GM23338 (cell line): ENCODE measurements at regions not wholly inside any gene's neighbourhood (a gene's known extent, or its start where the extent isn't known, plus 50 kb on each side); places are given as distances from the start of the nearest gene placed in this dataset.
A peak's percentile ranks its signal among the peaks of the same experiment; 100 is the strongest.

Experiments
- ATAC-seq: fragments of 200-7000 bp; cut with Tn5 transposase; 3 replicates; pipeline ENCODE4 v1.9.1; 2020
- DNase-seq: peaks from one replicate; pipeline ENCODE4 v3.0.0-alpha.2; 2015; ENCODE audit warnings: low spot score
- H2AFZ ChIP-seq: fragments of 200-600 bp; sonication (generic); 2 replicates; pipeline ENCODE4 v1.8.0; 2016; ENCODE audit warnings: antibody characterized with exemption, mild to moderate bottlenecking, moderate library complexity
- H3F3A ChIP-seq: fragments of 200-600 bp; sonication (generic); replicated peaks from 2 replicates; pipeline ENCODE4 v1.8.0; 2017; ENCODE audit warnings: antibody characterized with exemption, mixed run types, low read depth
- H3K27ac ChIP-seq: fragments of 200-600 bp; sonication (generic); 2 replicates; pipeline ENCODE4 v1.6.1; 2016; ENCODE audit warnings: low read depth
- H3K27me3 ChIP-seq: fragments of 200-600 bp; sonication (generic); 2 replicates; pipeline ENCODE4 v1.8.0; 2016; ENCODE audit warnings: mild to moderate bottlenecking, mixed run types, moderate library complexity; ENCODE audit not compliant: insufficient read depth
- H3K36me3 ChIP-seq: fragments of 200-600 bp; sonication (generic); 2 replicates; pipeline ENCODE4 v1.8.0; 2016; ENCODE audit warnings: mild to moderate bottlenecking; ENCODE audit not compliant: insufficient read depth
- H3K4me1 ChIP-seq: fragments of 200-600 bp; sonication (generic); 2 replicates; pipeline ENCODE4 v1.8.0; 2016; ENCODE audit warnings: mild to moderate bottlenecking, moderate library complexity; ENCODE audit not compliant: insufficient read depth
- H3K4me2 ChIP-seq: fragments of 200-600 bp; sonication (generic); 2 replicates; pipeline ENCODE4 v1.7.1; 2017; ENCODE audit warnings: mixed run types
- H3K4me3 ChIP-seq: fragments of 200-600 bp; sonication (generic); 2 replicates; pipeline ENCODE4 v1.6.1; 2016; ENCODE audit warnings: mixed run types
- H3K79me2 ChIP-seq: fragments of 200-600 bp; sonication (generic); replicated peaks from 2 replicates; pipeline ENCODE4 v1.8.0; 2017; ENCODE audit warnings: mild to moderate bottlenecking; ENCODE audit not compliant: insufficient read depth
- H3K9me2 ChIP-seq: fragments of 200-600 bp; sonication (generic); 2 replicates; pipeline ENCODE4 v1.8.0; 2017; ENCODE audit not compliant: insufficient read depth
- H4K20me1 ChIP-seq: fragments of 200-600 bp; sonication (generic); replicated peaks from 2 replicates; pipeline ENCODE4 v1.8.0; 2017; ENCODE audit warnings: mild to moderate bottlenecking; ENCODE audit not compliant: insufficient read depth
- H3K27ac Mint-ChIP-seq: 2 replicates; pipeline ENCODE4 v1.8.0; 2020; ENCODE audit warnings: inconsistent platforms, mild to moderate bottlenecking, moderate library complexity, mixed read lengths
- H3K27me3 Mint-ChIP-seq: 3 replicates; pipeline ENCODE4 v1.8.0; 2022; ENCODE audit warnings: low read depth, mild to moderate bottlenecking, moderate library complexity, mixed read lengths, inconsistent platforms; ENCODE audit not compliant: insufficient read depth, poor library complexity
- H3K36me3 Mint-ChIP-seq: 3 replicates; pipeline ENCODE4 v1.8.0; 2021; ENCODE audit warnings: low read depth, mild to moderate bottlenecking, inconsistent platforms, moderate library complexity, mixed read lengths
- H3K4me1 Mint-ChIP-seq: 3 replicates; pipeline ENCODE4 v1.8.0; 2020; ENCODE audit warnings: mild to moderate bottlenecking, inconsistent platforms, mixed read lengths
- H3K4me3 Mint-ChIP-seq: 3 replicates; pipeline ENCODE4 v1.8.0; 2021; ENCODE audit warnings: moderate library complexity, mild to moderate bottlenecking, inconsistent platforms, mixed read lengths
- H3K9me3 Mint-ChIP-seq: 3 replicates; pipeline ENCODE4 v1.8.0; 2020; ENCODE audit warnings: moderate library complexity, mild to moderate bottlenecking, inconsistent platforms, mixed read lengths
- CREB1 ChIP-seq: fragments of 250-450 bp; sonication (Bioruptor Pico); IDR thresholded peaks from 2 replicates; pipeline ENCODE4 v1.5.0; 2020; ENCODE audit warnings: low read depth, mild to moderate bottlenecking, moderate library complexity
- EZH2 ChIP-seq: fragments of 200-600 bp; sonication (generic); IDR thresholded peaks from one replicate; pipeline ENCODE4 v1.8.0; 2017; ENCODE audit warnings: antibody characterized with exemption, mild to moderate bottlenecking, low read depth; ENCODE audit not compliant: unreplicated experiment
- EZH2phosphoT487 ChIP-seq: fragments of 200-600 bp; sonication (generic); IDR thresholded peaks from one replicate; pipeline ENCODE4 v1.8.1; 2018; ENCODE audit warnings: antibody characterized with exemption; ENCODE audit not compliant: unreplicated experiment
- JUNB ChIP-seq: IDR thresholded peaks from one replicate; pipeline ENCODE4 v1.6.1; 2016; ENCODE audit warnings: antibody characterized with exemption; ENCODE audit not compliant: unreplicated experiment
- NANOG ChIP-seq: IDR thresholded peaks from 2 replicates; pipeline ENCODE4 v1.6.1; 2016; ENCODE audit warnings: antibody characterized with exemption, borderline replicate concordance
- POLR2AphosphoS5 ChIP-seq: IDR thresholded peaks from 2 replicates; pipeline ENCODE4 v1.6.1; 2016; ENCODE audit warnings: antibody characterized with exemption, low read depth
- STAT1 ChIP-seq: IDR thresholded peaks from one replicate; pipeline ENCODE4 v1.6.1; 2016; ENCODE audit warnings: antibody characterized with exemption; ENCODE audit not compliant: unreplicated experiment
- ZNF114 ChIP-seq: fragments of 250-450 bp; sonication (Bioruptor Pico); IDR thresholded peaks from 2 replicates; pipeline ENCODE4 v1.5.0; 2020; ENCODE audit warnings: mild to moderate bottlenecking, moderate library complexity
- ZNF331 ChIP-seq: fragments of 250-450 bp; sonication (Bioruptor Pico); IDR thresholded peaks from 2 replicates; pipeline ENCODE4 v1.5.0; 2020; ENCODE audit warnings: low read depth, mild to moderate bottlenecking, moderate library complexity
- TF ChIP-seq, protein P1 (sequence below), 2 experiments: fragments of 200-600 bp in 1 of 2; sonication (generic) in 1 of 2; conservative IDR thresholded peaks; 2 replicates each; pipeline versions ENCODE4 v1.5.1 to v1.6.1; 2016 to 2017; ENCODE audit warnings: antibody characterized with exemption in 2 of 2, low read depth in 2 of 2, mild to moderate bottlenecking in 2 of 2, moderate library complexity in 1 of 2
- TF ChIP-seq, protein P2 (sequence below): IDR thresholded peaks from 2 replicates; pipeline ENCODE4 v1.6.1; 2016; ENCODE audit warnings: antibody characterized with exemption
- TF ChIP-seq, protein P3 (sequence below): fragments of 250-450 bp; sonication (Bioruptor Pico); IDR thresholded peaks from 2 replicates; pipeline ENCODE4 v1.5.0; 2020; ENCODE audit warnings: mild to moderate bottlenecking, moderate library complexity
- TF ChIP-seq, protein P4 (sequence below): IDR thresholded peaks from one replicate; pipeline ENCODE4 v1.6.1; 2018; ENCODE audit warnings: antibody characterized with exemption; ENCODE audit not compliant: unreplicated experiment

DNA sequence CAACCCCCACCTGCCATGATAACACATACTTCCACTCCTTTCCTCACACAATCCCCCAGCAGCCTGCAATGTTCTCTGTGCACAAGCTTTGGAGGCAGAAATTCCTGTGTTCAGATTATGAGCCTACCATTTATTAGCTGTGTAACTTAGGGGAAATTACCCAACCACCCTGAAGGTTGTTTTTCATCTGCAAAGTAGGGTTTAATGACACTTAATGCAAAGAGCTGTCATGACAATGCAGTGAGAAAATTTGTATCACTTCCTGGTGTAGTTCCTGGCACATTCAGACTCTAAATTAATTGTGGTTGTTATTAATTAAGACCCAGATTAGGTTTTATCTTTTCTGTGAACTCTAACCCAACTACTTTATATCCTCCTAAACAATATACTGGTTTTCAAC, 122.4 kb upstream of the DYRK2 start:
- H2AFZ ChIP-seq, result no peak overlapping the region
- H3K36me3 ChIP-seq, result no peaks in the 10 kb centered on the region
- H3K27me3 ChIP-seq, result no peaks in the 10 kb centered on the region
- H4K20me1 ChIP-seq, result no peaks in the 10 kb centered on the region
- no peaks in the 10 kb centered on the region for H3K36me3 Mint-ChIP-seq
- H3K27me3 Mint-ChIP-seq, result peaks cover 13% of the 10 kb centered on the region
- no peaks in the 10 kb centered on the region for H3K79me2 ChIP-seq
- H3K27ac Mint-ChIP-seq, result peak overlapping the region; percentile 62; the same call in 1 of the 2 replicates
- no peak overlapping the region for H3K4me3 ChIP-seq
- no peaks in the 10 kb centered on the region for H3F3A ChIP-seq
- H3K9me3 Mint-ChIP-seq, result no peaks in the 10 kb centered on the region; the same call in 2 of the 3 replicates
- DNase-seq, result no peak
- H3K4me1 Mint-ChIP-seq, result peaks cover 48% of the 10 kb centered on the region
- no peak for ATAC-seq
- TF ChIP-seq ZNF331 (CRISPR knock-in tag) (no peak), EZH2phosphoT487 (no peak), NANOG (no peak), EZH2 (no peak), ZNF114 (CRISPR knock-in tag) (no peak), POLR2AphosphoS5 (no peak), JUNB (no peak), CREB1 (CRISPR knock-in tag) (no peak), STAT1 (no peak)
- TF ChIP-seq, protein P1, sequence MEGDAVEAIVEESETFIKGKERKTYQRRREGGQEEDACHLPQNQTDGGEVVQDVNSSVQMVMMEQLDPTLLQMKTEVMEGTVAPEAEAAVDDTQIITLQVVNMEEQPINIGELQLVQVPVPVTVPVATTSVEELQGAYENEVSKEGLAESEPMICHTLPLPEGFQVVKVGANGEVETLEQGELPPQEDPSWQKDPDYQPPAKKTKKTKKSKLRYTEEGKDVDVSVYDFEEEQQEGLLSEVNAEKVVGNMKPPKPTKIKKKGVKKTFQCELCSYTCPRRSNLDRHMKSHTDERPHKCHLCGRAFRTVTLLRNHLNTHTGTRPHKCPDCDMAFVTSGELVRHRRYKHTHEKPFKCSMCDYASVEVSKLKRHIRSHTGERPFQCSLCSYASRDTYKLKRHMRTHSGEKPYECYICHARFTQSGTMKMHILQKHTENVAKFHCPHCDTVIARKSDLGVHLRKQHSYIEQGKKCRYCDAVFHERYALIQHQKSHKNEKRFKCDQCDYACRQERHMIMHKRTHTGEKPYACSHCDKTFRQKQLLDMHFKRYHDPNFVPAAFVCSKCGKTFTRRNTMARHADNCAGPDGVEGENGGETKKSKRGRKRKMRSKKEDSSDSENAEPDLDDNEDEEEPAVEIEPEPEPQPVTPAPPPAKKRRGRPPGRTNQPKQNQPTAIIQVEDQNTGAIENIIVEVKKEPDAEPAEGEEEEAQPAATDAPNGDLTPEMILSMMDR (conservative IDR thresholded peaks at IDR 0.05; ENCODE audit: low read depth in 2 of 2), result no peak
- TF ChIP-seq, protein P2, sequence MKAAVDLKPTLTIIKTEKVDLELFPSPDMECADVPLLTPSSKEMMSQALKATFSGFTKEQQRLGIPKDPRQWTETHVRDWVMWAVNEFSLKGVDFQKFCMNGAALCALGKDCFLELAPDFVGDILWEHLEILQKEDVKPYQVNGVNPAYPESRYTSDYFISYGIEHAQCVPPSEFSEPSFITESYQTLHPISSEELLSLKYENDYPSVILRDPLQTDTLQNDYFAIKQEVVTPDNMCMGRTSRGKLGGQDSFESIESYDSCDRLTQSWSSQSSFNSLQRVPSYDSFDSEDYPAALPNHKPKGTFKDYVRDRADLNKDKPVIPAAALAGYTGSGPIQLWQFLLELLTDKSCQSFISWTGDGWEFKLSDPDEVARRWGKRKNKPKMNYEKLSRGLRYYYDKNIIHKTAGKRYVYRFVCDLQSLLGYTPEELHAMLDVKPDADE, result no peak
- TF ChIP-seq, protein P3, sequence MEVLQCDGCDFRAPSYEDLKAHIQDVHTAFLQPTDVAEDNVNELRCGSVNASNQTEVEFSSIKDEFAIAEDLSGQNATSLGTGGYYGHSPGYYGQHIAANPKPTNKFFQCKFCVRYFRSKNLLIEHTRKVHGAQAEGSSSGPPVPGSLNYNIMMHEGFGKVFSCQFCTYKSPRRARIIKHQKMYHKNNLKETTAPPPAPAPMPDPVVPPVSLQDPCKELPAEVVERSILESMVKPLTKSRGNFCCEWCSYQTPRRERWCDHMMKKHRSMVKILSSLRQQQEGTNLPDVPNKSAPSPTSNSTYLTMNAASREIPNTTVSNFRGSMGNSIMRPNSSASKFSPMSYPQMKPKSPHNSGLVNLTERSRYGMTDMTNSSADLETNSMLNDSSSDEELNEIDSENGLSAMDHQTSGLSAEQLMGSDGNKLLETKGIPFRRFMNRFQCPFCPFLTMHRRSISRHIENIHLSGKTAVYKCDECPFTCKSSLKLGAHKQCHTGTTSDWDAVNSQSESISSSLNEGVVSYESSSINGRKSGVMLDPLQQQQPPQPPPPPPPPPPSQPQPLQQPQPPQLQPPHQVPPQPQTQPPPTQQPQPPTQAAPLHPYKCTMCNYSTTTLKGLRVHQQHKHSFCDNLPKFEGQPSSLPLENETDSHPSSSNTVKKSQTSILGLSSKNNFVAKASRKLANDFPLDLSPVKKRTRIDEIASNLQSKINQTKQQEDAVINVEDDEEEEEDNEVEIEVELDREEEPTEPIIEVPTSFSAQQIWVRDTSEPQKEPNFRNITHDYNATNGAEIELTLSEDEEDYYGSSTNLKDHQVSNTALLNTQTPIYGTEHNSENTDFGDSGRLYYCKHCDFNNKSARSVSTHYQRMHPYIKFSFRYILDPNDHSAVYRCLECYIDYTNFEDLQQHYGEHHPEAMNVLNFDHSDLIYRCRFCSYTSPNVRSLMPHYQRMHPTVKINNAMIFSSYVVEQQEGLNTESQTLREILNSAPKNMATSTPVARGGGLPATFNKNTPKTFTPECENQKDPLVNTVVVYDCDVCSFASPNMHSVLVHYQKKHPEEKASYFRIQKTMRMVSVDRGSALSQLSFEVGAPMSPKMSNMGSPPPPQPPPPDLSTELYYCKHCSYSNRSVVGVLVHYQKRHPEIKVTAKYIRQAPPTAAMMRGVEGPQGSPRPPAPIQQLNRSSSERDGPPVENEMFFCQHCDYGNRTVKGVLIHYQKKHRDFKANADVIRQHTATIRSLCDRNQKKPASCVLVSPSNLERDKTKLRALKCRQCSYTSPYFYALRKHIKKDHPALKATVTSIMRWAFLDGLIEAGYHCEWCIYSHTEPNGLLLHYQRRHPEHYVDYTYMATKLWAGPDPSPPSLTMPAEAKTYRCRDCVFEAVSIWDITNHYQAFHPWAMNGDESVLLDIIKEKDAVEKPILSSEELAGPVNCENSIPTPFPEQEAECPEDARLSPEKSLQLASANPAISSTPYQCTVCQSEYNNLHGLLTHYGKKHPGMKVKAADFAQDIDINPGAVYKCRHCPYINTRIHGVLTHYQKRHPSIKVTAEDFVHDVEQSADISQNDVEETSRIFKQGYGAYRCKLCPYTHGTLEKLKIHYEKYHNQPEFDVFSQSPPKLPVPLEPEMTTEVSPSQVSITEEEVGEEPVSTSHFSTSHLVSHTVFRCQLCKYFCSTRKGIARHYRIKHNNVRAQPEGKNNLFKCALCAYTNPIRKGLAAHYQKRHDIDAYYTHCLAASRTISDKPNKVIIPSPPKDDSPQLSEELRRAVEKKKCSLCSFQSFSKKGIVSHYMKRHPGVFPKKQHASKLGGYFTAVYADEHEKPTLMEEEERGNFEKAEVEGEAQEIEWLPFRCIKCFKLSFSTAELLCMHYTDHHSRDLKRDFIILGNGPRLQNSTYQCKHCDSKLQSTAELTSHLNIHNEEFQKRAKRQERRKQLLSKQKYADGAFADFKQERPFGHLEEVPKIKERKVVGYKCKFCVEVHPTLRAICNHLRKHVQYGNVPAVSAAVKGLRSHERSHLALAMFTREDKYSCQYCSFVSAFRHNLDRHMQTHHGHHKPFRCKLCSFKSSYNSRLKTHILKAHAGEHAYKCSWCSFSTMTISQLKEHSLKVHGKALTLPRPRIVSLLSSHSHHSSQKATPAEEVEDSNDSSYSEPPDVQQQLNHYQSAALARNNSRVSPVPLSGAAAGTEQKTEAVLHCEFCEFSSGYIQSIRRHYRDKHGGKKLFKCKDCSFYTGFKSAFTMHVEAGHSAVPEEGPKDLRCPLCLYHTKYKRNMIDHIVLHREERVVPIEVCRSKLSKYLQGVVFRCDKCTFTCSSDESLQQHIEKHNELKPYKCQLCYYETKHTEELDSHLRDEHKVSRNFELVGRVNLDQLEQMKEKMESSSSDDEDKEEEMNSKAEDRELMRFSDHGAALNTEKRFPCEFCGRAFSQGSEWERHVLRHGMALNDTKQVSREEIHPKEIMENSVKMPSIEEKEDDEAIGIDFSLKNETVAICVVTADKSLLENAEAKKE (CRISPR knock-in tag), result no peak
- TF ChIP-seq, protein P4, sequence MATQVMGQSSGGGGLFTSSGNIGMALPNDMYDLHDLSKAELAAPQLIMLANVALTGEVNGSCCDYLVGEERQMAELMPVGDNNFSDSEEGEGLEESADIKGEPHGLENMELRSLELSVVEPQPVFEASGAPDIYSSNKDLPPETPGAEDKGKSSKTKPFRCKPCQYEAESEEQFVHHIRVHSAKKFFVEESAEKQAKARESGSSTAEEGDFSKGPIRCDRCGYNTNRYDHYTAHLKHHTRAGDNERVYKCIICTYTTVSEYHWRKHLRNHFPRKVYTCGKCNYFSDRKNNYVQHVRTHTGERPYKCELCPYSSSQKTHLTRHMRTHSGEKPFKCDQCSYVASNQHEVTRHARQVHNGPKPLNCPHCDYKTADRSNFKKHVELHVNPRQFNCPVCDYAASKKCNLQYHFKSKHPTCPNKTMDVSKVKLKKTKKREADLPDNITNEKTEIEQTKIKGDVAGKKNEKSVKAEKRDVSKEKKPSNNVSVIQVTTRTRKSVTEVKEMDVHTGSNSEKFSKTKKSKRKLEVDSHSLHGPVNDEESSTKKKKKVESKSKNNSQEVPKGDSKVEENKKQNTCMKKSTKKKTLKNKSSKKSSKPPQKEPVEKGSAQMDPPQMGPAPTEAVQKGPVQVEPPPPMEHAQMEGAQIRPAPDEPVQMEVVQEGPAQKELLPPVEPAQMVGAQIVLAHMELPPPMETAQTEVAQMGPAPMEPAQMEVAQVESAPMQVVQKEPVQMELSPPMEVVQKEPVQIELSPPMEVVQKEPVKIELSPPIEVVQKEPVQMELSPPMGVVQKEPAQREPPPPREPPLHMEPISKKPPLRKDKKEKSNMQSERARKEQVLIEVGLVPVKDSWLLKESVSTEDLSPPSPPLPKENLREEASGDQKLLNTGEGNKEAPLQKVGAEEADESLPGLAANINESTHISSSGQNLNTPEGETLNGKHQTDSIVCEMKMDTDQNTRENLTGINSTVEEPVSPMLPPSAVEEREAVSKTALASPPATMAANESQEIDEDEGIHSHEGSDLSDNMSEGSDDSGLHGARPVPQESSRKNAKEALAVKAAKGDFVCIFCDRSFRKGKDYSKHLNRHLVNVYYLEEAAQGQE, result no peak
- no peak overlapping the region for H3K4me3 Mint-ChIP-seq
- peaks cover 2% of the 10 kb centered on the region; the same call in 1 of the 2 replicates for H3K9me2 ChIP-seq
- peak overlapping the region; percentile 84 for H3K27ac ChIP-seq
- no peak overlapping the region for H3K4me2 ChIP-seq
- H3K4me1 ChIP-seq, result peaks cover 26% of the 10 kb centered on the region
